ENCODE measurements at regions not wholly inside any gene's neighbourhood (a gene's known extent, or its start where the extent isn't known, plus 50 kb on each side); places are given as distances from the start of the nearest gene placed in this dataset.

DNA sequence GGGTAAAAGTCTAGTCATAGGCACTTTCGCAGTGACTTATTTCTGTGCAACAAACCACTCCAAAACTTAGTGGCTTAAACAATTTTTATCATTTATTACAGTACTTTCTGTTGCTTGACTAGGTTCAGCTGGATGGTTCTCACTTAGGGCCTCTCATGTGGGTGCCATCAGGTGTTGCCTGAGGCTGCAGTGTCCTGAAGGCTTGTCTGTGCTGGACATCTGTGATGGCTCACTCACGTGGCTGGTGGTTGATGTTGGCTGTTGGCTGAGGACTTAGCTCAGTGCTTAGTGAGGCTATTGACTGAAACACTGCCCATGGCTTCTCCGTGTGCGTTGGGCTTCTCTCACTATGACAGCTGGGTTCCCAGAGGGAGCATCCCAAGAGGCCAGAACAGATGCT lies 81.4 kb upstream of the GCFC2 start:
- no peak for DNase-seq

DNA sequence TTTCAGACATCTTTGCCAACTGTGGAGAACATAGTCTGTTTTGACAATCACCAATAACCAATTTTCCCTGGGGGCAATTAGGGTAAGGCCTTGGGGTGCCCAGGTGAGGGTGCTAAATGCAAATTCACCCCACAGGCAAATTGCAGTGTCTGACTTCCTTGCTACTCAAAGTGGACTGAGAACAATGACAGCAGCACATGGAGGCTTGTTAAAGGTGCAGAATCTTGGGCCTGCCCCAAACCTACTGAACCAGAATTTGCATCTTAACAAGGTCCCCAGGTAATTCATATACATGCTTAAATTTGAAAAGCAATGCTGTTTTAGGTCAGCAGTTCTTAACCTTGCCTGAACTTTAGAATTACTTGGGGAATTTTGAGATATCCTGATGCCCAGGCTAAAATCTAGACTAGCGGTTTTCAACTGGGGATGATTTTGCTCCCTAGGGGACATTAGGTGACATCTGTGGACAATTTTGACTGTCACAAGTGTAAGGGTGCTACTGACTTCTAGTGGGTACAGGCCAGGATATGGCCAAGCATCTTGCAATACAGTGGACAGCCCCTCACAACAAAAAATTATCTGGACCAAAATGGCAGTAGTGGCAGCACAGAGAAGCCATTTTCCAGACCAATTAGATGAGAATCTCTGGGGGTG lies 80.2 kb upstream of the GCFC2 start:
- no peak for DNase-seq

DNA sequence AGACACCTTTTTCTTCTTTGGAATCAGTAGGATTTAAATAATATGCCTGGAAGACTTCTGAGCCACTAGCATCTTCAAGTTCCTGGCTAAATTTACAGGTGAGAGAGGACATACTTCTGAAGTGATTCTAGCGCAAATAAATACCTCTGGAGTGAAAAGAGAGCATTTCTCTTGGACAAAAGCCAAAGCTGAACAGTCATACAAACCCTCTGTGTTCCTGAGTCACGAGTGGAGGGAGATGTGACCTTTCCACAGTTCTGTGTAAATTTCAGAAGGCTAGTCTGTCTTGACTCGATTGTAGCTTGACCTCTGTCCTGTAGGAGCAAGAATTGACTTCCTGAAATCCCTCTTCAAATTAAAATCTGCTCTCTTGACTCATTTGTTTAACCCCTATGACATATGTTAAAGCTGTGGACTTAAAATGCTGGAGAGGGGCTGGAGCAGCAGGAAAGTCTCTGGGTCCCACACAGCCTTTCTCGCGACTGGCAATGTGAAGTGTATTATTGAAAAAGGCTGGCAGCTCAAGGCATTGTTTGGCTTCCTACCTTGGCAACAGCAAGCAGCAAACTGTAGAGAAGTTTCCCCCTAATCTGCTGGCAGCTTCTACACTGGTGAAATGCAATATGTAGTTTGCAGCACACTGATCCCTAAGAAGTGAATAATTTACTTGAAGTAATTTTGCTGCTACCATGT lies 79.6 kb upstream of the GCFC2 start:
- no peak for DNase-seq

DNA sequence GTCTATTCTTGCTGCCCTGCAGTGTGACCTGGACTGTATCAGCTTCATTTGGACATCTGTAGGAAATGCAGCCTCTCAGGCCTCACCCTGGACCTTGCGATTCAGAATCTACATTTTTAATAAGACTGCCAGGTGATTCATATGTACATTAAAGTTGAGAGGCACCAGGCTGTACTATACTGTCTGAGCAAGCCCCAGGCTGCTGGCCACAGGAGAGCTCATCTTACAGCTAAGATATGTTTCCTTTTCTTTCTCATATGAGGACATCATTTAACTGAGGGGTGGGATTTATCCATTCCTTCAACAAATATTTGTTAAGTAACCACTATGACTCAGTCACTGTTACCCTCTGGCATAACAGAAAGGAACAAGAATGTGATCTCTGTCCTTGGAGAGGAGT lies 78.2 kb upstream of the GCFC2 start:
- no peak for DNase-seq

DNA sequence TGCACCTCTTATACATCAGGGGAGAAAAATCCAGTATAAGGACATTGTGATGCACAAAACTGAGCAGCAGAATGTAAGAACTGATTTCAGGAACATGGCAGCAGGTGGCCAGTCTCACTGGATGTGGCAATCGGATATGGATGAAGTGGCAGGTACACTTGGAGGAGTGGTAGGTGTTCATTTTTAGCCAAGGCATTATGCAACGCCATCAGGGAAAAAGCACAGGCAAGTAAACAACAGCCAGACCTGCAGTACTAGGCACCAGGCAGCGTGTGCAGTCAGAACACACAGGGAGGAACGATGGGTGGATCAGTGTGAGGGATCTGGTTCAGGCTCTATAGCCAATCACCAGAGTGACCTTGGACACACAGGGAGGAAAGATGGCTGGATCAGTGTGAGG lies 77.4 kb upstream of the GCFC2 start:
- DNase-seq = no peak

DNA sequence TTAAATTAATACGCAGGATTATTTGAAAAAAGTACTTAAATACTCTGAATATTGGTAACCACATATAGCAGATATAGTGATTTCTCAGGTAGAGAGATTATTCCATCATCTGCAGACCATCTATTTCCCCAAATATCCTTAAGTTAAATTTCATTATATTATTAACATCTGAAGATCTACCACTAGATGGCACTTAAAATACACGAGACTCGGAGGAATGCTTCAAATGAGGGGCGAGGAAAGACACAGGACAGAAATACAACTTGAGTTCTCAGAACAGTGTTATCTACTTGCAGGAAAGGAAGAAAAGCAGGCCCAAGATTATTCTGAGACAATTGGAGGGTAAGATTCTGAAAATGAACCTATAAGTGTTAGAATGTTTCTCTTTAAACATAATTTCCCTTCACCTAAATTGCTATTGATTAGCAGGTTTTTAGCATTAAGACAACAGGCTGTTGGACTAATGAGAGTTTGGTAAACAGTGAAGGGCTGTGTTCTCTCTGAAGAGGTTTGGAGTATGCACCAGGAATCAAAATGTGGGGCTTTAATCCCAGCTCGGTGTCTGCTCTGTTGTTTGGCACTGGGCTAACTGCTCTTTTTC lies 76.9 kb upstream of the GCFC2 start:
- DNase-seq = no peak

DNA sequence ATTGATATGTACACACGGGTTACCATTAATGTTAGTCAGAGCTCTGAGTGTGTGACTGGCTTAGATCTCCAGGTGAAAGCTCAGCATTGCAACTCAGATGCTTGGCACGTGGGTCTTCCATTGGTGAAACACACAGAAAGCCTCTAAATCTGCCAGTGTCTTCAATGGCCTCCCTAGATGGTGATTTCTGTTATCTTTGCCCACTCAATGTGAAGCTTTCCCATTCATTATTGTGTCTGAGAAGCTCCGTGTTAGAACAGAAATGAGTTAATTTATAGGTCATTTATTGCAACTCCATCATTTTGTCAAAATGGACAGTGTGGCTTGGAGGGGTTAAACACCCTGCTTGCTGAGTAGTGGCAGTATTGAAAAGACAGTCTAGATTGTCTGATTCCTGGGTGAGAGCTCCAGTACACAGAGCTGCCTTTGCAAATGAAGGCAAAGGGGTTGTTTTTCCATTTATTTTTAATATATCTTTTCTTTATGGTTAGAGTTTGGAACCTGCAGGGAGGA lies 64.7 kb upstream of the GCFC2 start:
- DNase-seq = no peak

DNA sequence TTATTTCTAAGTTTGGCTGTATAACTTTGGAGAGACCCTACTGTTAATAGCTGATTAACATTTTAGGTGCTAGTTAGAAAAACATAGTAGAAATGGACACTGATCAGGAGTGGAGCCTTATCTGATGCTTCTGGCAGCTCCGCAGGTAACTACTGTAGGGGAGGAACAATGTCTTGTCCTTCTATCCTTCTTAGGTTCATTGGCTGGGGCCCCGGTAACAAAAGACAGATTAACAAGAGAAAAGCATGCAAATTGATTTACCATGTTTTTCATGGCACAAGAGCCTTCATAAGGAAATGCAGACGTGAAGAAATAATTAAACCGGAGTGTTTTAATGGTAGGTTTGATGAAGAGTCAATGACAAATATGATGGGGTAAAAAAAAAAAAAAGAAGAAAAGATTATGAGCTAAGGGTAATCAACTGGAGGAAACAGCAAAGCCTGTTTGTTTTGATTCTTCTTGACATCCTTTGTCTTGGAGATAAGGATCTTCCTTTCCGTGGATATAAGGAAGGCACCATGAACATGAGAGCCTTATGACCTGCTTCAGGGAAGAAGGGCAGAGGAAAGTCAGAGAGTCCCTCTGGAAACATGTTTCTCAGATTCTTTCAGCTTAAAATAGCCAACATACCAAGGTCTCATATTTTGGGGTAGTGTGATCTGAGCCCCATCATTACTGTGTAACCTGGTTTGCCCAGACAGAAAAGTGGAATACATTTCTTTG lies 62.4 kb upstream of the GCFC2 start:
- DNase-seq = no peak

DNA sequence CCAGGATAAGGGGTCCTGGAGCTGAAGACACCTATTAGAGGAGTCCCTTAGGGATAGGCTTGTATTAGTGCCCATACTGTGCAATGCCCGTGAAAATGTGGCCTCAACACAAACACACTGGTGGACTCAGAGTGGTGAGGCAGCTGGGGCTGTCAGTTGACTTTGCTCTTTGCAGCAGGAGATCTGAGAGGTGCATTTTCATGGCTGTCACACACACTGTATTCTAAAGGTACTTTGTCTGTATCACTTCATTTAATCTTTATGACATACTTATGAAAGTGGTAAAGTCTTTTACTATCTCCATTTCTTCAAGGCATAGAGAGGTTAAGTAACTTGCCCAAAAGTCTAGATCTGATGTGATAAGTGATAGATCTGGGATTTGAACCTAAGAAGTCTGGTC lies 55.1 kb upstream of the GCFC2 start:
- no peak for DNase-seq

DNA sequence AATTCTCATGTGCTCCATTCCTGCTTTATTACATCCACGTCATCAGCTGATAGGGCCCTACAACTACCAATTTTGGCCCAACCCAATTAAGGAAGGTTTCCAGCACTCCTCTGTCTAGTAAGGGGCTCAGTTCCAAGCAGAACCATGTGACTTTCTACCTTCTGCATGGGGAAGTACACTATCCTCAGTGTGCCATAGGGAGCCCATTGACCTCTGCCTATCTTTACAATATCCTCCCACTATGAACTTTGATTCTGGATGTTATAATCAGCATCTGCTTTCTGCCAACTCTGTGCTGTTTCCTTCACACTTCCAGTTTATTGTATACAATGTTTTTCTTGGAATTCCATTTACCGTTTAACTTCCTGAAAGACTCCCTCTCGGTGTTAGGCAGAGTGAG lies 53.9 kb upstream of the GCFC2 start:
- DNase-seq = no peak
